ENCODE measurements at regions not wholly inside any gene's neighbourhood (a gene's known extent, or its start where the extent isn't known, plus 50 kb on each side); places are given as distances from the start of the nearest gene placed in this dataset.

GRCh38 chr6:99183066-99183465 lies 166.4 kb downstream of the FAXC start:
- peaks cover 0 to 31% (median 18%) of the 10 kb centered on the region in 4 donors for H3K4me1 ChIP-seq
- DNase-seq = no peak
- no peak overlapping the region for H3K27ac ChIP-seq
- WGBS, 5 donors = 76 to 93% (median 88%) methylated on average over 1 of the region's 1 CpG
- no peaks in the 10 kb centered on the region for H3K36me3 ChIP-seq
- H3K9me3 ChIP-seq = peaks cover 0 to 17% (median 3%) of the 10 kb centered on the region in 4 donors
- no peaks in the 10 kb centered on the region for H3K27me3 ChIP-seq
- TF ChIP-seq POLR2AphosphoS5 (IDR thresholded peaks at IDR 0.05) (no peak), POLR2A (IDR thresholded peaks at IDR 0.05) (no peak), EP300 (IDR thresholded peaks at IDR 0.05) (no peak), CTCF (IDR thresholded peaks at IDR 0.05) (no peak)
- intact Hi-C loops (cut with DNase I; ENCODE audit: low total_unique reads) = no loop called here
- H3K4me3 ChIP-seq = no peak overlapping the region

DNA sequence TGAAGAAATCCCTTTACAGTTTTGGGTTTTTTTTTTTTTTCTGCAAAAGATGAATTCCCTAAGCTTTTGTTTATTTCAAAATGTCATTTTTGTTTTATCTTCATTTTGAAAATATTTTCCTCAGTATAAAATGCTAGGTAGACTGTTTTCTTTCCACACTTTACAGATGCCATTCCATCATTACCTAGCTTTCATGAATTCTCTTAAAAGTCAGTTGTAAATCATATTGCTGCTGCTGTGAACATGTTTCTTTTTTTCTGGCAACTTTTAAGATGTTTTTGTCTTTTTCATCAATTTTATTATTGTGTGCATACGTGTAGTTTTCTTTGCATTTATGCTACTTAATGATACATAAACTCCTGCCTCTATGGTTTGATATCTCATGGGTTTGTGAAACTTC lies 168.3 kb downstream of the FAXC start:
- WGBS, 5 donors = 90 to 98% (median 95%) methylated on average over 1 of the region's 1 CpG

GRCh38 chr6:99178168-99178567 lies 171.3 kb downstream of the FAXC start:
- peaks cover 0 to 17% (median 3%) of the 10 kb centered on the region in 4 donors for H3K9me3 ChIP-seq
- H3K27me3 ChIP-seq = no peaks in the 10 kb centered on the region
- 27 to 45% (median 41%) methylated on average over 2 of the region's 2 CpGs for WGBS, 5 donors
- no peaks in the 10 kb centered on the region for H3K4me1 ChIP-seq
- H3K4me3 ChIP-seq = no peak overlapping the region
- peak overlapping the region in 4 of 5 donors; percentile 47 to 51 (median 48) for H3K27ac ChIP-seq
- peak in 1 of 2 donors; percentile 6 for DNase-seq
- intact Hi-C loops (cut with DNase I; ENCODE audit: low total_unique reads) = no loop called here
- no peaks in the 10 kb centered on the region for H3K36me3 ChIP-seq
- TF ChIP-seq CTCF (IDR thresholded peaks at IDR 0.05) (no peak), POLR2AphosphoS5 (IDR thresholded peaks at IDR 0.05) (peak in 2 of 3 donors; percentile 50 to 78)

More for the DNA sequence above, 168.3 kb downstream of the FAXC start:
- H3K27ac ChIP-seq = no peak overlapping the region
- no peak overlapping the region for H3K4me3 ChIP-seq
- H3K36me3 ChIP-seq = no peaks in the 10 kb centered on the region
- no peak for DNase-seq
- no peaks in the 10 kb centered on the region for H3K27me3 ChIP-seq
- TF ChIP-seq CTCF (IDR thresholded peaks at IDR 0.05) = no peak
- TF ChIP-seq POLR2A (IDR thresholded peaks at IDR 0.05) = no peak
- TF ChIP-seq EP300 (IDR thresholded peaks at IDR 0.05) = no peak
- no peak for TF ChIP-seq POLR2AphosphoS5 (IDR thresholded peaks at IDR 0.05)
- peaks cover 0 to 15% (median 11%) of the 10 kb centered on the region in 4 donors for H3K4me1 ChIP-seq
- intact Hi-C loops (cut with DNase I; ENCODE audit: low total_unique reads) = no loop called here
- H3K9me3 ChIP-seq = peaks cover 0 to 17% (median 3%) of the 10 kb centered on the region in 4 donors

GRCh38 chr6:99177736-99178135 lies 171.7 kb downstream of the FAXC start:
- no peak overlapping the region for H3K27ac ChIP-seq
- no peak for DNase-seq
- intact Hi-C loops (cut with DNase I; ENCODE audit: low total_unique reads) = no loop called here
- no peaks in the 10 kb centered on the region for H3K27me3 ChIP-seq
- TF ChIP-seq CTCF (IDR thresholded peaks at IDR 0.05) (no peak), EP300 (IDR thresholded peaks at IDR 0.05) (no peak), POLR2A (IDR thresholded peaks at IDR 0.05) (no peak), POLR2AphosphoS5 (IDR thresholded peaks at IDR 0.05) (no peak)
- no peaks in the 10 kb centered on the region for H3K4me1 ChIP-seq
- WGBS, 5 donors = 88 to 96% (median 92%) methylated on average over 2 of the region's 2 CpGs
- H3K9me3 ChIP-seq = peaks cover 0 to 17% (median 3%) of the 10 kb centered on the region in 4 donors
- no peak overlapping the region for H3K4me3 ChIP-seq
- no peaks in the 10 kb centered on the region for H3K36me3 ChIP-seq

Data from stomach (tissue), 8 donors.